EL (cell line): ENCODE measurements at regions not wholly inside any gene's neighbourhood (a gene's known extent, or its start where the extent isn't known, plus 50 kb on each side); places are given as distances from the start of the nearest gene placed in this dataset.
"Not testable (repeated sequence)": the region's sequence is repeated elsewhere in the genome, so short reads cannot be mapped to it uniquely, and the experiment has no call there.

Source experiments
- DNase-seq: peaks from one replicate; pipeline ENCODE4 v3.0.0-alpha.2; 2016

GRCh38 chr11:33455867-33456463 is 198.8 kb downstream of the HIPK3 start:
- no peak for DNase-seq

GRCh38 chr11:33454264-33454663 is 197.1 kb downstream of the HIPK3 start:
- DNase-seq: no peak

- peak; percentile 88 for DNase-seq
Measured at GRCh38 chr11:33452836-33453624, 195.8 kb downstream of the HIPK3 start.

GRCh38 chr11:33451364-33451763 is 194.2 kb downstream of the HIPK3 start:
- DNase-seq: no peak

- DNase-seq: peak; percentile 27
Measured at GRCh38 chr11:33449798-33450197, 192.6 kb downstream of the HIPK3 start.

GRCh38 chr11:33448461-33449130 is 191.4 kb downstream of the HIPK3 start:
- no peak for DNase-seq

GRCh38 chr11:33445761-33446161 is 188.6 kb downstream of the HIPK3 start:
- DNase-seq: peak; percentile 82

- DNase-seq: peak; percentile 7
Measured at GRCh38 chr11:33444835-33445594, 187.8 kb downstream of the HIPK3 start.

GRCh38 chr11:33443684-33444083 is 186.5 kb downstream of the HIPK3 start:
- DNase-seq: no peak

- no peak for DNase-seq
Measured at GRCh38 chr11:33438301-33438700, 181.1 kb downstream of the HIPK3 start.

- no peak for DNase-seq
Measured at GRCh38 chr11:33437529-33437928, 180.3 kb downstream of the HIPK3 start.

- DNase-seq: no peak
Measured at GRCh38 chr11:33435216-33435615, 178.0 kb downstream of the HIPK3 start.

- no peak for DNase-seq
Measured at GRCh38 chr11:33434294-33434693, 177.1 kb downstream of the HIPK3 start.

- not testable (repeated sequence) for DNase-seq
Measured at GRCh38 chr11:33428435-33428834, 171.3 kb downstream of the HIPK3 start.

GRCh38 chr11:33420959-33421566 is 163.9 kb downstream of the HIPK3 start:
- no peak for DNase-seq

- DNase-seq: no peak
Measured at GRCh38 chr11:33419924-33420323, 162.7 kb downstream of the HIPK3 start.

- DNase-seq: no peak
Measured at GRCh38 chr11:33417121-33417520, 159.9 kb downstream of the HIPK3 start.

- DNase-seq: no peak
Measured at GRCh38 chr11:33413301-33413700, 156.1 kb downstream of the HIPK3 start.

- DNase-seq: no peak
Measured at GRCh38 chr11:33412241-33412640, 155.1 kb downstream of the HIPK3 start.

- DNase-seq: no peak
Measured at GRCh38 chr11:33411751-33412150, 154.6 kb downstream of the HIPK3 start.

- no peak for DNase-seq
Measured at GRCh38 chr11:33410086-33410765, 153.0 kb downstream of the HIPK3 start.
